AG04450 (cell line): ENCODE measurements at regions not wholly inside any gene's neighbourhood (a gene's known extent, or its start where the extent isn't known, plus 50 kb on each side); places are given as distances from the start of the nearest gene placed in this dataset.

Experiments
- CTCF ChIA-PET: fragments of 300-600, 350-600 bp; formaldehyde crosslinking; extraction: SDS; loops from one replicate; lab custom pipeline; 2022; ENCODE audit warnings: antibody characterized with exemption, inconsistent platforms; lab: Charles Lee
- POLR2A ChIA-PET: fragments of 350-600 bp; formaldehyde crosslinking; extraction: SDS; loops from one replicate; lab custom pipeline; 2021; ENCODE audit warnings: antibody characterized with exemption, inconsistent platforms; lab: Yijun Ruan, JAX
- DNase-seq: peaks from one replicate; pipeline ENCODE4 v3.0.0-alpha.2; 2011; ENCODE audit warnings: low read depth, low spot score
- H3K27ac ChIP-seq: one replicate; pipeline ENCODE4 v1.5.1; 2012; ENCODE audit warnings: low read depth, low read length, control low read depth
- H3K27me3 ChIP-seq: one replicate; pipeline ENCODE4 v1.6.0; 2012; ENCODE audit warnings: low read length; ENCODE audit not compliant: control insufficient read depth, insufficient read depth
- H3K4me3 ChIP-seq: 2 replicates; pipeline ENCODE4 v1.5.1; 2011; ENCODE audit warnings: mild to moderate bottlenecking, low read depth, low read length, control low read depth
- H3K9me3 ChIP-seq: 2 replicates; pipeline ENCODE4 v1.5.1; 2012; ENCODE audit warnings: low read length; ENCODE audit not compliant: control insufficient read depth, insufficient read depth
- CTCF ChIP-seq: IDR thresholded peaks from 2 replicates; pipeline ENCODE4 v1.5.1; 2011; ENCODE audit warnings: low read depth, low read length, control low read depth, inconsistent platforms

- Histone ChIP-seq H3K9me3 (no peaks in the 10 kb centered on the region; the same call in 1 of the 2 replicates), H3K27ac (no peak overlapping the region), H3K4me3 (no peak overlapping the region), H3K27me3 (peaks cover 2% of the 10 kb centered on the region)
- CTCF ChIA-PET, result interaction anchor here (2.2 kb wide), 1 partner anchor 750 kb away, joined by 5 read pairs; no protein-coding TSS in a partner anchor
- POLR2A ChIA-PET, result interaction anchor here (1.2 kb wide), 1 partner anchor 82 kb away, joined by 3 read pairs; no protein-coding TSS in a partner anchor
- TF ChIP-seq CTCF, result no peak
- no peak for DNase-seq
Measured at GRCh38 chr14:94682061-94682516, 69.9 kb downstream of the SERPINA3 start.

- no peak overlapping the region for H3K4me3 ChIP-seq
- ChIA-PET POLR2A (no interaction called here), CTCF (interaction anchor here (1.0 to 2.2 kb wide), 5 partner anchors 8 to 751 kb away, joined by 4 to 15 read pairs (median 5); no protein-coding TSS in a partner anchor)
- H3K27ac ChIP-seq, result no peak overlapping the region
- peaks cover 2% of the 10 kb centered on the region for H3K27me3 ChIP-seq
- peak; percentile 65 for TF ChIP-seq CTCF
- H3K9me3 ChIP-seq, result no peaks in the 10 kb centered on the region; the same call in 1 of the 2 replicates
- no peak for DNase-seq
Measured at GRCh38 chr14:94681300-94682060, 69.3 kb downstream of the SERPINA3 start.

- DNase-seq, result no peak
- Histone ChIP-seq H3K27ac (no peak overlapping the region), H3K9me3 (no peaks in the 10 kb centered on the region; the same call in 1 of the 2 replicates), H3K27me3 (peaks cover 2% of the 10 kb centered on the region), H3K4me3 (no peak overlapping the region)
- TF ChIP-seq CTCF, result no peak
- ChIA-PET CTCF (interaction anchor here (1.0 to 2.2 kb wide), 6 partner anchors 9 to 751 kb away, joined by 4 to 15 read pairs (median 4); no protein-coding TSS in a partner anchor), POLR2A (no interaction called here)
Measured at GRCh38 chr14:94680862-94681288, 68.7 kb downstream of the SERPINA3 start.

GRCh38 chr14:94679937-94680861 is 68.0 kb downstream of the SERPINA3 start:
- TF ChIP-seq CTCF, result no peak
- no peak overlapping the region for H3K4me3 ChIP-seq
- H3K27ac ChIP-seq, result no peak overlapping the region
- ChIA-PET POLR2A (no interaction called here), CTCF (interaction anchor here (0.6 to 5.6 kb wide), 11 partner anchors 9 to 752 kb away, joined by 3 to 21 read pairs (median 4); no protein-coding TSS in a partner anchor)
- peaks cover 2% of the 10 kb centered on the region for H3K27me3 ChIP-seq
- no peak for DNase-seq
- H3K9me3 ChIP-seq, result no peaks in the 10 kb centered on the region; the same call in 1 of the 2 replicates
